ENCODE measurements at regions not wholly inside any gene's neighbourhood (a gene's known extent, or its start where the extent isn't known, plus 50 kb on each side); places are given as distances from the start of the nearest gene placed in this dataset.

GRCh38 chr7:18180685-18181084 lies 153.0 kb upstream of the PRPS1L1 start:
- Histone ChIP-seq H3K27me3 (ENCODE audit: control insufficient read depth, insufficient read depth, low read length) (no peaks in the 10 kb centered on the region; the same call in 1 of the 2 replicates), H3K18ac (ENCODE audit: low read depth, low read length) (no peak overlapping the region), H3K56ac (ENCODE audit: extremely low read depth, insufficient read depth, low read length) (no peak overlapping the region), H4K91ac (ENCODE audit: insufficient read depth, low read depth, low read length) (no peak overlapping the region), H2BK15ac (ENCODE audit: low read depth, low read length) (no peak overlapping the region), H2BK20ac (ENCODE audit: low read depth, low read length) (no peak overlapping the region), H3K4me3 (ENCODE audit: insufficient read depth, low read depth, low read length) (no peak overlapping the region), H2AK5ac (ENCODE audit: low read depth, low read length) (no peak overlapping the region), H4K5ac (ENCODE audit: low read depth, low read length) (no peak overlapping the region), H3K4me2 (ENCODE audit: low read depth, low read length) (no peak overlapping the region), H3K9me1 (ENCODE audit: insufficient read depth, low read length) (no peaks in the 10 kb centered on the region), H2AK9ac (replicated peaks; ENCODE audit: low read depth, low read length, poor library complexity) (no peak overlapping the region), H4K8ac (ENCODE audit: low read depth in 2 of 2, low read length in 2 of 2) (no peak overlapping the region), H3K79me1 (ENCODE audit: low read depth in 1 of 2, low read length in 2 of 2) (no peaks in the 10 kb centered on the region), H3K27ac (ENCODE audit: insufficient read depth, low read length) (no peak overlapping the region), H2BK120ac (ENCODE audit: low read depth, low read length) (no peak overlapping the region), H3K4me1 (ENCODE audit: control insufficient read depth, insufficient read depth, low read length) (0 out of 2 replicates have a peak, but pooled peaks cover 1% of the 10 kb centered on the region), H3K14ac (replicated peaks; ENCODE audit: low read depth, low read length) (no peak overlapping the region), H3K4ac (ENCODE audit: low read depth, low read length) (no peak overlapping the region), H3K23ac (ENCODE audit: low read depth, low read length) (no peak overlapping the region), H3K9ac (ENCODE audit: low read depth, low read length) (no peak overlapping the region), H3K9me3 (ENCODE audit: control insufficient read depth, insufficient read depth, low read length) (no peaks in the 10 kb centered on the region), H3K36me3 (ENCODE audit: control insufficient read depth, insufficient read depth, low read length) (no peaks in the 10 kb centered on the region), H4K20me1 (ENCODE audit: insufficient read depth, low read length) (no peaks in the 10 kb centered on the region), H2AFZ (replicated peaks; ENCODE audit: low read length, poor library complexity) (no peak overlapping the region), H2BK5ac (ENCODE audit: low read depth, low read length, poor library complexity, severe bottlenecking) (no peak overlapping the region)
- ChIA-PET POLR2A (ENCODE audit: unreplicated experiment) (no interaction called here), CTCF (no interaction called here)
- TF ChIP-seq RFX5 (IDR thresholded peaks at IDR 0.05; ENCODE audit: low read depth, low read length) (no peak), SMC3 (IDR thresholded peaks at IDR 0.05; ENCODE audit: low read depth, low read length) (no peak), ELK1 (IDR thresholded peaks at IDR 0.05; ENCODE audit: borderline replicate concordance, low read depth, low read length) (no peak), RCOR1 (IDR thresholded peaks at IDR 0.05; ENCODE audit: insufficient replicate concordance, low read length) (no peak), NFE2L2 (IDR thresholded peaks at IDR 0.05; ENCODE audit: low read depth, low read length) (no peak), MAZ (IDR thresholded peaks at IDR 0.05; ENCODE audit: borderline replicate concordance, low read depth, low read length) (no peak), RAD21 (IDR thresholded peaks at IDR 0.05; ENCODE audit: low read length) (no peak), CEBPB (IDR thresholded peaks at IDR 0.05; ENCODE audit: low read depth, low read length) (no peak), MXI1 (IDR thresholded peaks at IDR 0.05; ENCODE audit: borderline replicate concordance, low read depth, low read length) (no peak), POLR2A (IDR thresholded peaks at IDR 0.05; ENCODE audit: low read depth, low read length) (no peak), FOS (IDR thresholded peaks at IDR 0.05; ENCODE audit: low read depth, low read length) (no peak), MAFK (IDR thresholded peaks at IDR 0.05; ENCODE audit: low read depth, low read length) (no peak), BHLHE40 (IDR thresholded peaks at IDR 0.05; ENCODE audit: low read depth, low read length) (no peak), CHD1 (IDR thresholded peaks at IDR 0.05; ENCODE audit: low read depth, low read length) (no peak)
- TF ChIP-seq, protein P1, sequence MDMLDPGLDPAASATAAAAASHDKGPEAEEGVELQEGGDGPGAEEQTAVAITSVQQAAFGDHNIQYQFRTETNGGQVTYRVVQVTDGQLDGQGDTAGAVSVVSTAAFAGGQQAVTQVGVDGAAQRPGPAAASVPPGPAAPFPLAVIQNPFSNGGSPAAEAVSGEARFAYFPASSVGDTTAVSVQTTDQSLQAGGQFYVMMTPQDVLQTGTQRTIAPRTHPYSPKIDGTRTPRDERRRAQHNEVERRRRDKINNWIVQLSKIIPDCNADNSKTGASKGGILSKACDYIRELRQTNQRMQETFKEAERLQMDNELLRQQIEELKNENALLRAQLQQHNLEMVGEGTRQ (IDR thresholded peaks at IDR 0.05; ENCODE audit: low read depth, low read length) = no peak
- TF ChIP-seq, protein P2, sequence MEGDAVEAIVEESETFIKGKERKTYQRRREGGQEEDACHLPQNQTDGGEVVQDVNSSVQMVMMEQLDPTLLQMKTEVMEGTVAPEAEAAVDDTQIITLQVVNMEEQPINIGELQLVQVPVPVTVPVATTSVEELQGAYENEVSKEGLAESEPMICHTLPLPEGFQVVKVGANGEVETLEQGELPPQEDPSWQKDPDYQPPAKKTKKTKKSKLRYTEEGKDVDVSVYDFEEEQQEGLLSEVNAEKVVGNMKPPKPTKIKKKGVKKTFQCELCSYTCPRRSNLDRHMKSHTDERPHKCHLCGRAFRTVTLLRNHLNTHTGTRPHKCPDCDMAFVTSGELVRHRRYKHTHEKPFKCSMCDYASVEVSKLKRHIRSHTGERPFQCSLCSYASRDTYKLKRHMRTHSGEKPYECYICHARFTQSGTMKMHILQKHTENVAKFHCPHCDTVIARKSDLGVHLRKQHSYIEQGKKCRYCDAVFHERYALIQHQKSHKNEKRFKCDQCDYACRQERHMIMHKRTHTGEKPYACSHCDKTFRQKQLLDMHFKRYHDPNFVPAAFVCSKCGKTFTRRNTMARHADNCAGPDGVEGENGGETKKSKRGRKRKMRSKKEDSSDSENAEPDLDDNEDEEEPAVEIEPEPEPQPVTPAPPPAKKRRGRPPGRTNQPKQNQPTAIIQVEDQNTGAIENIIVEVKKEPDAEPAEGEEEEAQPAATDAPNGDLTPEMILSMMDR (conservative IDR thresholded peaks at IDR 0.05; ENCODE audit: low read depth, low read length) = no peak
- no CpG with 5 or more reads among the region's 1 CpG for WGBS, 2 experiments (ENCODE audit: extremely low coverage in 2 of 2, insufficient read length in 1 of 2)
- dilution Hi-C loops (cut with HindIII; ENCODE audit: low sequenced_read_pairs, unreplicated experiment) = no loop called here
- no TSS peak for BruUV-seq (replicated peaks)
- no peak for ATAC-seq (ENCODE audit: low read depth)
- in situ Hi-C loops (cut with MboI; ENCODE audit: low sequenced_read_pairs) = no loop called here
- DNase-seq = no peak
- intact Hi-C loops (cut with micrococcal nuclease) = no loop called here

Measured in IMR-90 (cell line).